IMR-90 (cell line): ENCODE measurements at regions not wholly inside any gene's neighbourhood (a gene's known extent, or its start where the extent isn't known, plus 50 kb on each side); places are given as distances from the start of the nearest gene placed in this dataset.
A peak's percentile ranks its signal among the peaks of the same experiment; 100 is the strongest.

Experiments
- CTCF ChIP-seq: conservative IDR thresholded peaks from 2 replicates; pipeline ENCODE4 v1.5.1; 2012; ENCODE audit warnings: mild to moderate bottlenecking, low read depth, low read length, improper control_type of control experiment
- ELK1 ChIP-seq: fragments of 150-350 bp; IDR thresholded peaks from 2 replicates; pipeline ENCODE4 v1.6.1; 2016; ENCODE audit warnings: low read depth, mild to moderate bottlenecking, low read length, moderate library complexity, borderline replicate concordance
- MAZ ChIP-seq: IDR thresholded peaks from 2 replicates; pipeline ENCODE4 v1.6.1; 2012; ENCODE audit warnings: low read depth, mild to moderate bottlenecking, low read length, improper control_type of control experiment, moderate library complexity, borderline replicate concordance
- MXI1 ChIP-seq: IDR thresholded peaks from 2 replicates; pipeline ENCODE4 v1.6.1; 2012; ENCODE audit warnings: low read depth, mild to moderate bottlenecking, low read length, moderate library complexity, borderline replicate concordance
- POLR2A ChIP-seq: IDR thresholded peaks from 2 replicates; pipeline ENCODE4 v1.6.1; 2012; ENCODE audit warnings: mild to moderate bottlenecking, low read depth, low read length
- RAD21 ChIP-seq: IDR thresholded peaks from 2 replicates; pipeline ENCODE4 v1.6.1; 2012; ENCODE audit warnings: low read length, improper control_type of control experiment
- SMC3 ChIP-seq: fragments of 150-350 bp; IDR thresholded peaks from 2 replicates; pipeline ENCODE4 v1.6.1; 2016; ENCODE audit warnings: low read depth, mild to moderate bottlenecking, antibody characterized with exemption, low read length, moderate library complexity
- USF2 ChIP-seq: fragments of 150-350 bp; IDR thresholded peaks from 2 replicates; pipeline ENCODE4 v1.6.1; 2017; ENCODE audit warnings: mild to moderate bottlenecking, antibody characterized with exemption, low read length, low read depth

GRCh38 chr17:72338847-72339790, 218.3 kb downstream of the SOX9 start:
- TF ChIP-seq CTCF: no peak
- TF ChIP-seq POLR2A: peak; percentile 53; the same call in 1 of the 2 replicates
- TF ChIP-seq USF2: no peak
- TF ChIP-seq ELK1: no peak
- peak; percentile 23; the same call in 1 of the 2 replicates for TF ChIP-seq RAD21
- TF ChIP-seq MXI1: no peak
- no peak for TF ChIP-seq MAZ
- TF ChIP-seq SMC3: no peak
